Inferior parietal cortex (tissue), 1 donor: ENCODE measurements at regions not wholly inside any gene's neighbourhood (a gene's known extent, or its start where the extent isn't known, plus 50 kb on each side); places are given as distances from the start of the nearest gene placed in this dataset.
"Not testable (repeated sequence)": the region's sequence is repeated elsewhere in the genome, so short reads cannot be mapped to it uniquely, and the experiment has no call there.

Source experiments
- DNase-seq: peaks from one replicate; pipeline ENCODE4 v3.0.0-alpha.2; 2016; ENCODE audit errors: extremely low spot score

DNA sequence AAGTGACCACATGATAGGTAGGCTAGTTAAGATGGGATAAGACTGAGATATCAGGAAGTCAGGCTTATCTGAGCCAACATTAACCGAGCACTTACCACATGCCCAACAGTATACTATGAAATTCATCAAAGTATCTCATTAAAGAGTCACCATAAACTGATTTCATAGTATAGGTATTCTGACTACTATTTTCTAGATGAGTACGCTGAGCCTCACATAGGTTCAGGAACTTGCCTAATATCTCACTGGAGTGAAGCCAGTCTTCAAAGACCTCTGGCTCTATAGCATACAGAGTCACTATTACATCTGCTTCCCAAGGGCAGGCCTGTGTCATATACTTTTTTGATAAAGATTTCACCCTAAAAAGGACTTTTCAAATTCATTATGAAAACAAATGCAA lies 115.6 kb upstream of the NGF start:
- DNase-seq = no peak

DNA sequence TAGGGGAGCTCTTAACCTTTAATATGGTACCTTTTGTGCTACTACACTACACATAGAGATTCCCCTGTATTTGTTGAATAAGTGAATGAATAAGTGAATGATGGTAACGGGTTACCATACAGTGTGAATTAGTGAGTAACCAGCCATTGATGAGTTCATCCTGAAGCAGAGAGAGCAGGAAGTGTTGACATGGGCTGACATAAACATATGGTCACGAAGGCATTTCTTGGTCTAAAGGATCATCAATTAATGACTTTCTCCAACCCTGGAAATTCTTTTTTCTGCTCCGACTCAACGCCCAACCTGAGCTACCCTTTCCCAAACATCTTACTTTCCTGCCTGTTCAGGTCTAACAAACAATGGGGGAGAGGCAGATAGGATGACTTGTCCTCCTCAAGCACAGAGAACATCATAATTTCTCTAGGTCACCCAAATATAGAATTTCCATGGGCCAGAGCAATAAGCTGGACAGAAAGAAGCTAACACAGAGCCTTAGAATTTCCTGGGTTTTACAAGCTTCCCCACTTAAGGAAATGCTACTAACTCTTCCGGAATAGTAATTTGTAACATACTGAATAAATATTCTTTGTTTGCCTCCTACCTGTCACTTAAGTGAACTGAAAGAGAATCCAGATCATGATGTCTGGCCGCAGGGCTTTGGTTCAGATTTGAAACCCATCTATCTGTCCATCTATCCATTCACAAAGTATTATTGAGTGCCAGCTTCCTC lies 114.7 kb upstream of the NGF start:
- DNase-seq = no peak

DNA sequence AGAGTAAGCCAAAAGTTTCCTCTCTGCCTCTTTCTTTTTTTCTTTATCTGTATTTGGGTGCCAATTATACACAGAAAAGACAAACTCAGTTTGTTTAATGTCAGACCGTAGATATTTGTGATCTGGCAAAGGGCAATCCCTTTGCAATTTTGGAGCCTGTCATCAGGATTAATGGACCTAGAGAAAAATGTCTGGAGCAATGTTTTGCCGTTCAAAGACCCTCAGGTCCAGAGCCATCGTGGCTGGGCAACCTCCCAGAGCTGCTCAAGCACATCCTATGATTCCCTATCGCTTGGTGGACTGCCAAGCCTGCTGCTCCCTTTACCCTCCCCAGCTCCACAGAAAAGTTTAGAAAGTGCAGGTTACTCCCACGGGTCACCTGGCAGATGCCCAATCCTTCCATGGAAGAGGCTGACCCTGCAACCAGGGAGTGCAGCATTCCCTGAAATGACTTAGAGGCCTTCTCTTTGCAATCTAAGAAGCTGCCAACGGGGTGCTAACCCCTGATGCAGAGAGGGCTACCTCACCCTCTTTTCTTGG lies 112.5 kb upstream of the NGF start:
- no peak for DNase-seq

DNA sequence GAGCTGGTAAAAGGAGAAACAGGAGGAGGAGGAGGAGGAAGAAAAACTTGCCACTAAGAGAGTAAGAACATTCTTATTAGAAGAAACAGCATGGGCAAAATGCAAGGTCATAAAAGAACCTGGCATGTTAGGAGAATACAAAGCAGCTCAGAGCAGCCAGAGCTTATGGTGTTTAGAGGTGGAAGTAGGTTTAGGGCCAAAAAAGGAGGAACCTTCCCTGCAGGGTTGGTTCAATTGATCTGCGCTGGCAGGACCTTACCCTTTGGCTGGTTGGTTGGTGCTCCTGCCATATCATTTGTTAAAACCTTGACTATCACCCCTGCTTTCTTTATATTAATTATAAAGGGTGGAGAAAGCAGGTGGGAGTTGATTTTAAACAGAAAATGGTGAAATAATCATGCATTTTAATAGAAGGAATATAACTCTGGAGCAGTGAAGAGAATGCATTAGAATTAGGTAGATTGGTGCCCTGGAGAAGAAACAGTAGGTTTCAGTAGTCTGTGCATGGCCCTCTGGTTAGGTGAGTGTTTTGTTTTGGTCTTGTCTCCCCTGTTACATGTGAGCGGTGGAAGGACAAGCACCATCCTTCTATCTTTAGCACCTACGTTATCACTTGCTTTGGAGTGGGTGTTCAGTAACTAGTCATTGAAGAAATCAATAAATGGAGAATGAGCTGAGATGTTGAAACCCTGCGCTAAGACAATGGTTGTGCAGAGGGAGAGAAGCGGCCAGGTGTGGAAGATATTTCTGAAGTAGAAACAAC lies 110.4 kb upstream of the NGF start:
- no peak for DNase-seq

DNA sequence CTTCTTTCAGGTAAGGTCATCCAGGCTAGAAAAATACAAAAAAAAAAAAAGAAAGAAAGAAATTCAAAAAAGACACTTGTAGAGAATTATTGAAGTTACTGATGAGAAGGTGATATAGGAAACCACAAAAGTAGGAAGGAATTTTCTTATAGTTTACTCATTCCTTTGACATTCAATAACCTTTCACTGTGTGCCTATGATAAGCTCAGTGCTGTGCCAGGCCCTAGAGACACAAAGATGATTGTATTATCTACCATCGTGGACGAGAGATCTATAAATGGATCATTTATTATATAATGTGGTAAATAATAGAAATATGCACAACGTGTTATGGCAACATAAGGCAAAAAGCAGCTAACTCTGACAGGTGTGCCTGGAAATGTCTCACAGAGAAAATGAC lies 109.6 kb upstream of the NGF start:
- no peak for DNase-seq

DNA sequence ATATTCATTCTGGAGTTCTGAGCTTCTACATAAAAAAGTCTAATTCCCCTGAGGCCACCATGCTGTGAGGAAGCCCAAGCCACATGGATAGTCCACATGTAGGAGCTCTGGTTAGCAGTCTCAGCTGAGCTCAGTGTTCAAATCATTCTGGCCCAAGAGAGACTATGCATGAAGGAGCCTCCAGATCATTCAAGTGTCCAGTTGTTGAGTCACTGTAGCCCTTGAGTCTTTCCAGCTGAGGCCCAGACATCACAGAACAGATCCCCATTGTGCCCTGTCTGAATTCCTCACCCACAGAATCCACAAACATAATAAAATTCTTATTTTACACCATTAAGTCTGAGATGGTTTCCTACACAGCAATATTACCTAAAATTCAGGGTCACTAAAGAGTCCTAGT lies 107.0 kb upstream of the NGF start:
- no peak for DNase-seq

DNA sequence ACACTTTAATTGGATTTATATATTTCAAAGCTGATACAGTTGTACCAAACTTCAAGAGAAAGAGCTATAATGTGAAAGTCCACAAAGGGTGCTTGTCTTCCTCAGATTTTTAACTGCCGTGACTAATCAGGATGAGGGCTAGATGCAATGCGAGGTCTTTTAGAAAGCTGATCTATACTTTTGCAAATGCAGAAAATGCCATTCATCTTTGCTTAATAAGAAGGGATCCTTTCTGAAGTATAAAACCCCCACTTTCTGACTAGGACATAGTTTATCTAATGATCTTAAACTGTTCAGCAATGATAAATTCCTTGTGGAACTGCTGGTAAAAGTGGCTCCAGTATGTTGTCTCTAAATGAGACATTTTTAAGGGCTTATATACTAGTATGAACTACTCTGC lies 102.7 kb upstream of the NGF start:
- DNase-seq = no peak

DNA sequence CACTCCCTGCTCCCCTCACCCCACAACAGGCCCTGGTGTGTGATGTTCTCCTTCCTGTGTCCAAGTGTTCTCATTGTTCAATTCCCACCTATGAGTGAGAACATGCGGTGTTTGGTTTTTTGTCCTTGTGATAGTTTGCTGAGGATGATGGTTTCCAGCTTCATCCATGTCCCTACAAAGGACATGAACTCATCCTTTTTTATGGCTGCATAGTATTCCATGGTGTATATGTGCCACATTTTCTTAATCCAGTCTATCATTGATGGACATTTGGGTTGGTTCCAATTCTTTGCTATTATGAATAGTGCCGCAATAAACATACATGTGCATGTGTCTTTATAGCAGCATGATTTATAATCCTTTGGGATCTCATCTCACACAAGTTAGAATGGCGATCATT lies 101.5 kb upstream of the NGF start:
- not testable (repeated sequence) for DNase-seq

DNA sequence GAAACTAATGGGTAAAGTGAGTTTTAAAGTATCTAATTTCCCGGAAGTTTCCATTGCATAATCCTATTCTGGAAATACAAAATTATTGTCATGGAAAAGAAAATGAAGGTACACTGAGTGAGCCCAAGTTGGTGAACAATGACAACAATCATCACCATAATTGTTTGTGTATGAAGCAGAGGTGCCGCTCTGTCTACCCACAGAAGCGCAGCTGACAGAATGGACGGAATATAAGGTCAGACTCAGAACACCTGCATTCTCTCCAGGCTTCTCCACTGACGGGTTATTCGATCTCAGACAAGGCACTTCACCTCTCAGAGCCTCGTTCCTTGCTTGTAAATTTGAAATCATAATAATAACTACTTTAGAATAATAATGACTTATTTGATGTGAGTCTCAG lies 99.1 kb upstream of the NGF start:
- no peak for DNase-seq

DNA sequence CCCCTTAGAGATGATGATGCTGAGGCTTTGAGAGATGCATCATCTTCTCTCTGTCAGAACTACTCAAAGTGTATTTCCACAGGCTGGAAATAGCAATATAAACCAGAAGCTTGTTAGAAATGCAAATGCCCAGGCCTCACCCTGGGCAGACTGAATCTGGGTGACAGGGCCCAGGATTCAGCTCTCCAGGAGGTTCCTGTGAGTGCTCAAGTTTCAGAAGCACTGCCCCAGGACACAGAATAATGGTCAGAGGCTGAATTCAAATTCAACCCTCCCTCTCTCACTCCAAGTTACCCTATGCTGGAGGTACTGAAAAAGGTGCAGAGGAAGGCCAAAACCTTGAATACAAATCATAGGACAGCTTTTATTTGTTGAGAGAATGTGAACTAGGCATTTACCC lies 98.5 kb upstream of the NGF start:
- no peak for DNase-seq

DNA sequence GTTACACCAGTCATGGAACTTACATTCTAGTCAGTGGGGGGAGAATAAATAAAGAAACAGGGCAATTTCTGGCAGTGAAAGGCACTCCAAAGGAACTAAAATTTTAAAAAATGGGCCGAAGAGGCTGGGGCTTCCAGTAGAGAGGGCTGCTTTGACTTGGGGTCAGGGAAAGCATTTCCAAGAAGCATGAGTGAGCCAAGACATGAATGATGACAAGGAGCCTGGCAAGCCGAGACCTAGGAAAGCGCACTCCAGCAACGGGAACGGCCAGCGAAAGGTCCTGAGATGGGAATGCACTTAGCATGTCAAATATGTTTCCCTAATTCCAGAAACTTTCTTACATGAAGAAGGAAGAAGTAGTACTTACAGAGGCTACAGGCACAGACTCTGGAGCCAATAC lies 95.4 kb upstream of the NGF start:
- DNase-seq = no peak

DNA sequence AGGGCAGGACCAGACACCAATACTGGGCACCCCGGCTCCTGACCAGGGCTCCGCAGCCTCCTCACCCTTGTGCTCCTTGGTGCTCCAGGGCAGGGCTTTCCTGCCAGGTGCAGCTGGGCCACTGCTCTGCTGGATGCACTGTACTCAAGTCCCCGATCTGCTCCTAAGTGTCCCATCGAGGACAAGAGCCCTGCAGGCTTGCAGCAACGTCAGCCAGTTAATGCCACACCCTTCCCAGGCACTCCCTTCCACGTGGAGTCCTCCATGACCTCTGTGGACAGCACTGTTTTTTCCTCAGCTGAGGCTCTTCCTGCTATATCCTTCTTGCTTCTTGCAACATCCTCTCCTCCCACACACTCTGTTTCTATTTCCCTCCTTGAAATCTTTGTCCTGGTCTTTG lies 94.0 kb upstream of the NGF start:
- no peak for DNase-seq

DNA sequence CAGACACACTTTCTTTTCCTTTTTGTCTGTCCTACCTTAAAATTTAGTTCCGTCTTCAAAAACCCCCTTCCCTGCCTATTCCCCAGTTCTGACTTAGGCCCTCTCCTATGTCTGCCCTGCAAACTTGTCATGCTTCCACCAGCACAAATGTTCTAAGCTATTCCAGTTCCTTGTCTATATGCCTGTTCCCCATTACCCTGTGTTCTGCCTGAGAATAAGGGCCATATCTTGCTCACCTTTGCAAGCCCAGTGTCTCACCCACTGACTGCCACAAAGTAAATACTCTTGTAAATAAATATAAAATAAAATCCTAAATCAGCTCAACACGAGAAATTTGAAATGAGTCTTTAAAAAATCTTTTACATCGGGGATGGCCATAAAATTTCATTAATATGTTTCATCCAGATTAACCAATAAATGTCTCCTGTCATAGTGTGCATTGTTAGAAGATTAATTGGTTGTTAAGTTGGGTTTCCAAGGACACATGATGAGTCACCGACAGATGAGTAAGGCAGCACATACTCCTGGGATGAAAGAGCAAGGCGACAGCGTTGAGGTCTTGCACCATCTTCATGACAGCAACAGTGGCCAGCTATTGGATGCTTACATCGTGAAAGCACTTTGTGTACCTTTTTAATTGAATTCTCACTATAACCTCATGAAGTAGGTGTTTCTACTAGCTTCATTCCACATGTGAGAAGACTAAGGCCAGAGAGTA lies 92.6 kb upstream of the NGF start:
- no peak for DNase-seq

DNA sequence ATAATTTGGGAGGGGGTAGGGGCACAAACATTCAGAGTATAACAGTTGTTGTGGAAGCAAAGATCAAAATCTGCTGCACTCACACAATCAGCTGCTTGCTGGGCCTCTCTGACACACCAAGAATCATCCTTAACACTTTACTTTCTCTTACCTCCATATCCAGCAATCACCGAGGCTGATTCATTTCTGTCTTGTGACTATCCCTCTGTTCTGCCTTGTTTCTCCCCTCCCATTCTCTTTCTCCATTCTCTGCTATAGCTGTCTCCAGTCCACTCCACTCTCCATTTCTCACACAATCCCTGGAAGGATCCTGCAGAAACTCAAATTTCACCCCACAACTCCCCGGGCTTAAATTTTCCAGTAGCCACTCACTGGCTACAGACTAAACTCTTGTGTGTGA lies 91.8 kb upstream of the NGF start:
- no peak for DNase-seq

DNA sequence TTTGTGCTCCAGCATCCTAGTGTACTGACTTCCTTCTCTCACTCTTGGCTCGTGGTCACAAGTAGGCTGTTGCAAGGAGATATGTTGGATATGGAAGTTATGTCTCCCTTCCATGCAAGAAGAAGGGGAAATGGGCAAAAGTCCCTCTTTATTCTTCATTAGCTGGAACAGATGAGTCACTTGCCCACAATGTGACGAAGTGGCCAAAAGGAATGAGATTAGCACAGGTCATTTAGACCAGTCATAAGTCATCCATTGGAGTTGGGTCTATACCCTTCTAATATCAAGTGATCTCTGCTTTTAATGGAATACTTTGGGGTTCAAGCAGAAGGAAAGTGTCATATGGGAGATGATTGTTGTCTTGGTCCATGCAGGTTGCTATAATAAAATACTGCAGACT lies 91.2 kb upstream of the NGF start:
- DNase-seq = no peak

DNA sequence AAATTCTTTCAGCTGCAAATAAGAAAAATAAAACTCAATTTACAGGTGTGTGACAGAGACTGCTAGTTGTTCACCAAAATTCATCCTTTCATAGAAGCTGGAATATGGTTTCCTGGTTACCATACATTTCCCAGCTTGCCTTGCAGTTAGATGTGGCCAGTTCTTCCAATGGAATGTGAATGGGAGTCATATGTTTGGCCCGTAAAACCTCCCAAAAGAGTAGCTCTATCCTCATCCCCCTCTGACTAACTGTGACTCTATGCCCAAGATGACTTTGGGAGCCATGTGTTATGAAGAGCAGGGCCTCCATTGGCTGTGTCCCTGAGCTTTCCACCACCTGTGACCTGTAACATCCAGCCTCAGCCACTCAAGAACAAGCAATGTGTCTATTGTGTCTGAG lies 90.6 kb upstream of the NGF start:
- DNase-seq = no peak

DNA sequence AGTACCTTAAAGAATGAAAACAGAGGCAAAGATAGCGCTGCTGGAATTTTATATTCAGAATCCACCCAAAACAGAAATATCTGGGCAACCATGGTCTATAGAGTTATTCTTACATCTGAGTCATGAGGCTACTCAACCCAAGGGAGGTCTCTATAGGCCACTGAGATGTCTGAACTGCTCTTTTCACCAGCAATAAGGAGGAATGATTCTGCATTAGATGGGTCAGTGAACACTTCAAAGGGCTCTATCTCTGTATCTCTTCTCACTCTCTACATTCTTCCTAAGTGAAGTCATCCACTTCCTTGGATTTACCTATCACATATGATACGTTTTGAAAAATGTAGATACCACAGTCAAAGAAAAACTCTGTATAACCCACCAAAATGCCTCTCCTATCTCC lies 90.2 kb upstream of the NGF start:
- DNase-seq = no peak

DNA sequence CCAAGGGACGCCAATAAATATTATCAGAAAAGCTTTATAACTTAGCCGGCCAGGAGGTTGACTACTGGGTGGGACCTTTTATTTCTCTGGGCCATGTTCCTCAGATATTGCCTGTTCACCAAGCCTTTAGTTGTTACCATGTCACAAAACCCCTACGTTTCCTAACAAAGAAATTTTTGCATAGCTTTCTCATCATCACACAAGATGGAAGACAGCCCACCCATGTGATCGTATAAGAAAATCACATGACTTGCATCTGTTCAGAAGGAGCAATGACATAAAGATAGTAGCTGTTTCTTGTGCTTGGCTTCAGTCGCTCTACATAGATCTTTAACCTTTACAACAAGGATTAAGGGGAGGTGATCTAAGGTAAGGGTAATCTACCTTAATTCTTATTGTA lies 88.9 kb upstream of the NGF start:
- DNase-seq = no peak

DNA sequence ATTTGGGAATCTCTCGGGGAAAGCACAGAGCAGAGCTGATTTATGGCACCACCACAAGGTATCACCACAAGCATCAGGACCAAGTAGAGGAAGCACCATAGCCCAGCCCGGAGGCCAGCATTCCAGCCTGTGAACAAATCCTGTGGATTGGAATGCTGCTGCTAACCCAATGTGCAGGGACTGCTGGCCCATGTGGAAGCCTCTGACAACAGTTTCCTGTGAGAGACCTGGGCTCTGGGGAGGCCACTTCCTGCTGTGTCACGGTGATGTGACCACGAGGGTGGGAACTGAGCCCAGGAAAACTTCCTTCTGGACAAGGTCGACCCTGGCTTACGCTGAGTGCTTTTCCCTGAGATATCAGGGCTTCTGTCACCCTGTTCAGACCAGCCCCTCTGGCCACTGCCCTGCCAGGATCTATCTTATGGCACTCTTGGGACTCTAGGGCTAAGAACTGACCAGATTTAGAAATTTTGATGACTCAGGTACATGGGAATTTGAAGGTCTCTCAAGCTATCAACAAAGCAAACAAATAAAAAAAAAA lies 88.3 kb upstream of the NGF start:
- no peak for DNase-seq

DNA sequence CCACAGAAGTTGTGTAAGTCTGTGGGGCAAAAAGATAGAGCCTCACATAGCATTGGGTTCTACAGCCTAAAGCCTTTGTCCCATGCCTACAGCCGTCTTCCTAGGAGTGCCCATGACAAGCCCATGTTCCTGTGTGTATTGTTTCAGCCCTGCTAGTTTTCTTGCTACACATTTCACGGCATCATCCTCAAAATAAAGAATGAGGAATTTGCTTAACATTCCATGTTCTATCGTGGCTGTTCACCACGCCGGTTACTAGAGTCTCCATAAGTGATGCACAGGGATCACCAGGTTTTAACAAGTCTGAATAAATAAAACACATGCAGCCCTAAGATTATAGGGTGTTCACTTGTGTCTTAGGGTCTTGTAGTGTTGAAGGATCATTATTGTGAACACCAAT lies 87.4 kb upstream of the NGF start:
- no peak for DNase-seq

DNA sequence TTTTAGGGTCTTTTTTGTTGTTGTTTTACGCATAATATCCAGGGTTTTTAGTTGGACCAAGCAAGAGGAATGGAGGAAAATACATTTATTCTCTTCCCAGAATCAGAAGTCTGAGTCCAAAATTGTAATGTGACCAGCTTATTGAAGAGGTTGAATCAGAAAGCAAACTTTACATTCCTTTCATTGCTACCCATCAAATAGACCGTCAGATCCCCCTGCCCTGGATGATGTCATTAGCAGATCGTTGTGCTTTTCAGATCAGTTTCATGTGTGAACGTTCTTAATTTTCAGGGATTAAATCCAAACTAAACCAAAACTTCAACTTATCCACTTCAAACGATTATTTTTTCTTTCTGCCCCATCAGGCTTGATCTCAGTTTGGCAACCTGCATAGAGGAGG lies 85.7 kb upstream of the NGF start:
- DNase-seq = no peak

DNA sequence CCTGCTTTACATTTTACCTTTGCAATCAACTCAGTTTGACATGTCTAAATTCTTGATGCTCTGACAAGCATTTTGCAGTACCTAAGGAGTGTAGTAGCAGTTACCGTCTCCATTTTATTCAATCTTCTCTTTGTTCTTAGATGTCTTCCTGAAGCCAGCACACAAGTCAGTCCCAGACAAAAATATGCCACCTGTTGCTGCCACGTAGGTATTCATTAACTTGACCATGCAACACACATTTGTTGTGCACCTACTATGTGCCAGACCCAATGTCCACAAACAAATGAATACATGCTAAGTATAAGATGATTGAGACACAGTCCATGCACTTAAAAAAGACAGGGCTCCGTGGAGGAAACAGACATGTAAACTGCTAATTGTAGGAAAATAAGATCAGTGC lies 81.5 kb upstream of the NGF start:
- DNase-seq = no peak

DNA sequence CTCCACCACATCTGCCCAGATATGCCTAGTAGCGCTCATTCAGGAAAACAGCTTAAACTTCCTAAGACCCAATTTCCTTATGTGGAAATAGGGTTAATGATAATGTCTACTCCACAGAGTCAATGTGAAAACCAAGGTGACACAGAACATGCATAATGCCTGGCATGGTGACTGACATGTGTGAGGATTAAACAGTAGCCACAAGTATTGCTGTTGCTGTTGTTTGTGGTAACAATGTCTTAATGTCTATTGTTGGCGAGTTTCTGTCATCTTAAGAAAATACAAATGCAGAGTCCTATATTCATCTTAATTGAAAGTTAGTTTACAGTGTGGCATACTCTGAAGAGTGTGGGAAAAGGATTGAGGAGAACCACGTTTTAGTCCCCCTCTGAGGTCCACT lies 75.6 kb upstream of the NGF start:
- no peak for DNase-seq
